ACHN (cell line): ENCODE measurements at regions not wholly inside any gene's neighbourhood (a gene's known extent, or its start where the extent isn't known, plus 50 kb on each side); places are given as distances from the start of the nearest gene placed in this dataset.

Source experiments
- DNase-seq: peaks from one replicate; pipeline ENCODE4 v3.0.0-alpha.2; 2015
- in situ Hi-C: cut with HindIII; loops from 2 replicates; pipeline ENCODE4 v1.10.0; 2017; ENCODE audit warnings: low sequenced_read_pairs, low pct_ligation_motif_present, low pct_unique_long_range_greater_than_20kb

DNA sequence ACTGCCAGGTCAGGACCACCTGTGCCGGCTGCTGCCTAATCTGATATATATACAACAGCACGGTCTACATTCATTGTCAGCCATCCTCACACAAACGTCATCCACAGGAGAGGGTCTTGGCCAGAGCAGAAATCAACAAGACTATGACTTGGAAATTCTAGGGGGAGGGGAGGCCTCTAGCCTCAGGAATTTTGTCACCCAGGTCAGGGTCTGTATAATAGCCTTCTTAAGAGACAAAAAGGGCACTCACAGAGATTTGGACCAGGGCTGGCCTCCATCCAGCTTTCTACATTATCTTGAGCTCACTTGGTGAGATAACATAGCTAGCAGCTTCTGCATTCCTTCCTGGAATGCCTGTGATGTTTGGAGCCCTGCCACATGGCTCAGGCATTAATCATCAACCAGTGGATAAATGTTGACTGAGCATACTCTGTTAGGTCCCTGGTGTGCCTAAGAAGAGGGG, 50.4 kb upstream of the CTIF start:
- peak; percentile 91 for DNase-seq
- in situ Hi-C loops, result no loop called here

DNA sequence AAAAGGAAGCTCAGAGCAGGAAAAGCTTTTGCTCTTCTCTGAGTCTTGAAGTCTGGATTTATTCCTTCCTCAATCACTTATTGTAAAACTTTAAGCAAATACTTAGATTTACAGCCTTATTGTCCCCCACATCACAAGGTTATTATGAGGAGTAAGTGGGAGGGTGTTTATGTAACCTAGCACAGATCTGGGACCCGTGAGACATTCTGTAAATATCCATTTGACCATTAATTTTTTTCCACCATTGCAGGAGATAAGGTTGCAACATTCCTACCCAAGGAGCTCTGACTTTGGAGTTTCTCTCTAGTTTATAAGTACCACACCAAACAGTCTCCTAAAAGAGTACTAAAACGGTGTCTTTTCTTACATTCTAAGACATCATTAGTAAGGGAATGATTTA, 52.1 kb upstream of the CTIF start:
- DNase-seq, result no peak
- in situ Hi-C loops, result no loop called here

DNA sequence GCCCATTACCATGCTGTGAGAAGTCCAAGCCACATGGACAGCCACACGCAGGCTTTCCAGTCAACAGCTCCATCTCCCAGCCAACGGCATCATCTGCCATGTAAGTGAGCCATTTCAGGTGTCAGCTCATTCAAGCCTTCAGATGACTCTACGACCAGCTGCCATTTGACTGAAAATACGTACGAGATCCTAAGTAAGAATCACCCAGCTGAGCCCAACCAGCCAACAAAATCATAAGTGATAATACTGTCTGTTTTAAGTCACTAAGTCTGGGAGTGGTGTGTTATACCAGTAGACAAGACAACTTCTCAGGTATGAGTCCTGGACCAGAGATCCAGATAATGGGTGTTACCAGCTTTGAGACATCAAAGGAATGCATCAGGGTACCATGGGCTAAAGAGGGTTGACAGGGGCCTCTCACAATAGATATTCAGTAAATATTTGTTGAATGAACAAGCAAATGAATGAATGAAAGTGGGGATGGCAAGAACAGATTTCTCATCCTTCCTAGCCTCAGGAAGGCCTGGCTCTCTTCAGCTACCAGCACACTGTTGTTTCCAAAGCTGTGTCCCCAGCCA, 52.9 kb upstream of the CTIF start:
- in situ Hi-C loops, result no loop called here

DNA sequence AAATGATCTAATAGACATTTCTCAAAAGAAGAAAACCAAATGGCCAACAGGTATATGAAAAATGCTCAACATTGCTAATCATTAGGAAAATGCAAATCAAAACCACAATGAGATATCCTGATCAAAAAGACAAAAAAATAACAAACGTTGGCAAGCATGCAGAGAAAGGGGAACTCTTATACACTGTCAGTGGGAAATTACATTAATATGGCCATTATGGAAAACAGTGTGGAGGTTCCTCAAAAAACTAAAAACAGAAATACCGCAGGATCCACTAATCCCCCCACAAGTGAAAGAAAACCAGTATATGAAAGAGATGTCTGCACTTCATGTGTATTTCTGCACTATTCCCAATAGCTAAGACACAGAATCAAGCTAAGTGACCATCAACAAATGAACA, 57.7 kb upstream of the CTIF start:
- in situ Hi-C loops, result no loop called here
- DNase-seq, result no peak

More for the DNA sequence above, 52.9 kb upstream of the CTIF start:
- DNase-seq, result no peak

DNA sequence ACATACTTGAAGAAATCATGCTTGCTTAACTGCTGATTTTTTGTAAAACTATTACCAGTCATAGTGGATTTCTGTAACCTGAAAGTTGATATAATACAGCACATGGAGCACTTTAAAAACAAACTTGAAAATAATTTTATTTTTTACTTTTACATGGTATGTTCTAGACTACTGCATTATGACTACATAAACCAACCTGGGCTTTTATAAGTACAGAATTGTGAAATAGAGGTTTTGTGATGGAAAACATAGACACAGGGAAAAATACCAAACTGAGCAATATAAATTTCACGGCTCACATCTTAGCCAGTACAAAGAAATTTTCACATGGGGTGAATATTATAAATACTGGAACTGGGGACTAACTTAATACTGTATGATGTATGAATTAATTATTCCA, 59.3 kb upstream of the CTIF start:
- in situ Hi-C loops, result no loop called here
- DNase-seq, result no peak

DNA sequence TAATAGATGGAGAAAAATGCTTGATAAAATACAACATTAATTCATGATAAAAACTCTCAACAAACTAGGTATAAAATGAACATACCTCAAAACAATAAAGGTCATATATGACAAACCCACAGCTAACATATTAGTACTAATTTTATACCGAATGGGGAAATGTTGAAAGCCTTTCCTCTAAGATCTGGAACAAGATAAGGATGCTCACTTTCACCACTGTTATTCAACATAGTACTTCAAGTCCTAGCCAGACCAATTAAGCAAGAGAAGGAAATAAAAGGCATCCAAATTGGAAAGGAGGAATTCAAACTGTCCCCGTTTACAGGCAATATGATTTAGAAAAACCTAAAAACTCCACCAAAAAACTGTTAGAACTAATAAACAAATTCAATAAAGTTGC, 61.5 kb upstream of the CTIF start:
- DNase-seq, result no peak
- in situ Hi-C loops, result no loop called here

DNA sequence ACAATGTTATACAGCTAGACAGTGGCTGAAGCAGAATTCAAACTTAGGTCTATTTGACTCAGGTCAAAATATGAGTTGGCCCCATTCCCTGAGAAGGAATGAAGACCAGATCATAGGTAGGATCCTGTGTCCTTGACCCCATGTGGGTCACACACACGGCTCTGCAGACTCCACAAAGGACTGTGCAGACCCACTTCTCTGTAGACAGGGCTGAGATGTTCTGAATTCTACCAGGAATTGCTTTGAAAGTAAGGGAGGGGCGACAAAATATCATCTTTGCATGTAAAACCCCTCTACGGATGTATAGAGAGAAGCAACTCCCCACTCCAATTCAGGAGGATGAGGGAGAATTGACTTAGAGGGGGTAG, 62.3 kb upstream of the CTIF start:
- no peak for DNase-seq
- in situ Hi-C loops, result no loop called here

DNA sequence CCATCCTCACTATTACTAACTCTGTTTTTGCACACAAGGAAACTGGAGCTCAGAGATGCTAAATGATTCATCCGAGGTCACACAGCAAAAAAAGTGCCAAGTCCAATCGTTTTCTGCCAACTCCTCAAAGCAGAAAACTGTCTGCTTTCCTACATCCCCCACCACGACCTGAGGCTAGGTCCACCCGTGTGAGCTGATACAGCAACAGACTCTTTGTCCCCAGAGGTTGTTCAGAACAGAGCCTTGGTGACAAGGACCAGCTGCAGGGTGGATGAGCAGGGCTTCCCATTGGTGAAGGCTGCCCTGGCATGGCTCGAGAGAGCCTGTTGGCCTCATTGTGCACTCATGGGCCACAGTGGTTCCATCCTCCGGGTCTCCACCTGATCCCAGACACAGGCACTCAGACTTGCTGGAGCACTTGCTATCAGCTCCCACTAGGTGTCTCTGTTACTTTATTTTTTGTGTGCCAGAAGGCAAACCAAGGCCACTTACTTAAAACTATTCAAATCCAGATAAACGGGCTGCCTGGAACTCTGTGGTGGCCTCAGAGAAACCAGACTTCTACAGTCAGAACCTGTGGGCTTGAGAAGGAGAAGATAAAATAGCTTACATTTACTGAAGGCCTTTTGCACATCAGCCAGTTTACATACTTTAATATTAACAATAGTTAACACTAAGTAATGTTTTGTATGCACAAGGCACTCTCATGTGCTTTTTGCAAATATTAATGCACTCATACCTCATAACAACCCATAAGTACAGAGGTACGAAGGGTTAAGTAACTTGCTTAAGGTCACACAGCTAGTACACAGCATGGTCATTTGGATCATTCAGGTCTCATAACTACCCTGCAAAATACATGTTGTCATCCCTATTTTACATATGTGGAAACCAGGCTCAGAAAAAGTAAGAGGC, 62.9 kb upstream of the CTIF start:
- in situ Hi-C loops, result no loop called here
- DNase-seq, result peak; percentile 70

DNA sequence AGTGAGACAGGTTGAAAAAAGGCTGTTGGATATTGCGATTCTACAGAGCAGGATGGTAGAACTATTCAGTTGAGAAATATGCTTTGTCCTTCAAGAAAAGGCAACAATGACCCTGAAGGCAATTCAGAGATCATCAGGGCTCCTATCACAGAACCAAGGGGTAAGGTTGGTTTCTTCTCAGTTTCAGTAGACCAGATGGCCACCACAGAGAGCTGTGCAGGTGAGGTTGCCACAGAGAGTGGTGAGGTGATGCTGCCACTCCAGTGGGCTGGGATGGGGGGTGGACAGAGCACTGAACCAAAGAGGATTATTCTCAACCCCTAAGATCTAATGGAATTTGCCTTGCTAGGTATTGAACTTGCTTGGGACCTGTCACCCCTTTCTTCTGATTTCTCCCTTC, 64.6 kb upstream of the ZBTB7C start:
- no peak for DNase-seq
- in situ Hi-C loops, result no loop called here

DNA sequence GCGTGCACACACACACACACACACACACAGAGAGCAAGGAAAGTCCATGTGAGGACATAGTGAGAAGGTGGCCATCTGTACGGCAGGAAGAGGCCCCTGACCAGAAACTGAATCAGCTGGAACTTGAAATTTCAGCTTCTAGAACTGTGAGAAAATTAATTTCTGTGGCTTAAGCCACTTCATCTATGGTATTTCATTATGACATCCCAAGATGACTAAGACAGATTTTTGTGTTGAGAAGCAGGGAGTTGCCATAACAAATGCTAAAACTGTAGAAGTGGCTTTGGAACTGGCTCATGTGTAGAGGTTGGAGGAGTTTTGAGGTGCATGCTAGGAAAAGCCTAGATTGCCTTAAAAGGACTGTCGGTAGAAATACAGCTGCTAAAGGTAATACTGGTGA, 63.4 kb upstream of the ZBTB7C start:
- in situ Hi-C loops, result no loop called here
- no peak for DNase-seq

DNA sequence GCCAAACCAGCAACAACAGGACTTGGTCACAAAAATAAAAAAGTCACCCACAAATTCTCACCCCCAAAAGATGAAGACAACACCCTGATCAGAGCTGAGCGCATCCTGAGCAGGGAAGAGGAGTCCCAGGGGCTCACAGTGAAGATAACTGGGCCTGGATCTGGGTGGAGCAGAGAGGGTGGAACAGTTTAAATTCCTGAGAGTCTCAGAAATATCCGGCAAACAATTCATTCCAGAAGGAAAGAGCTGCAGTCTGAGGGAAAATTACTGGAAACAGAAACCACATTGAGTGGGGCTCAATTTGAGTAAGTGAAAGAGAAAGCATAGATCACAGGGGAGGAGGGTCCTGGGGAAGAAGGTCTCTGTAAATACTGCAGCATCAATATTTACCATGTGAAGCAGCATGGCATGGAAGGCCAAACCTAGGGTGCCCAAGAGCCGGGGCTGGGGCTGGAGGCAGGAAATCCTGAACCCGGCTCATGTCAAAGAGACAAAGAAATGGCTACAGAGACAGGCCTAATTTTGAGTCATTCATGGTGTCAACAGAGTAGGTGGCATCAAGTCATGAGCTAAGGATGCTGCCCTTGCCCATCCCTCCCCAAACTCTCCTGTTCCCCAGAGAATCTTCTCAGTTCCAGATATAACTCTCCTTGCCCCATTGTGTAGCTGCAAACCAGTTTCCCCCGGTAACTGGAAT, 61.4 kb upstream of the ZBTB7C start:
- in situ Hi-C loops, result no loop called here
- no peak for DNase-seq

DNA sequence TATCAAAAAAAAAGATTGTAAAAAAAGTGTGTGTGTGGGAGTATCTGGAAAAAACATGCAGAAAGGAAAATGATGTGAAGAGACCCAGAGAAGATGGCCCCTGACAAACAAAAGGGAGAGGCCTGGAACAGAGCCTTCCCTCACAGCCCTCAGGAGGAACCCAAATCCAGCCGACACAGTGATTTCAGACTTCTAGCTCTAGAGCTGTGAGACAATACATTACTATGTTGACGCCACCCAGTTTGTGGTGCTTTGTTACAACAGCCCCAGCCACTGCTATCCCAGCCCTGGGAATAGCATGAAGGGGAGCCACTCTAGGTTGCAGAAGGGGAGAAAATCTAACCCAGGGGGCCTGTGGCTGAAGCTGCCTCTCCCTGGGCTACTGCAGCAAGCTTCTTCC, 59.0 kb upstream of the ZBTB7C start:
- DNase-seq, result no peak
- in situ Hi-C loops, result no loop called here

DNA sequence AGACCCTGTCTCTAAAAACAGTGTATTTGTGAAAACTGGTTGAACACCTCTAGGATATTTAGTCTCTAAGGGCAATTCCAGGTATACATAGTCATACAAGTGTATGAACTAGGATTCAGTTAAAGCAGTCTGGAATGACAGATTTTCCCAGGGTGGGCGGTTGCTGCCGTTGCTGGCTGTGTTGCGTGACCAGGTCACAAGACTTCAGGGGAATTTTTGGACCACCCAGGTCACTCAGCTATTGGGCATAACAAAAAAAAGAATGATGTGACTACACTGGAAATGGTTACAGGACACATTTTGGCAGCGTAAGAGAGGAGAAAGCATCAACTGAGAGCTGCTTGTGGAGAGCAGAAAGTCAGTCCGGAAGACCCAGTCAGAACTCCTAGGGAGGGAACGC, 58.0 kb upstream of the ZBTB7C start:
- no peak for DNase-seq
- in situ Hi-C loops, result no loop called here

DNA sequence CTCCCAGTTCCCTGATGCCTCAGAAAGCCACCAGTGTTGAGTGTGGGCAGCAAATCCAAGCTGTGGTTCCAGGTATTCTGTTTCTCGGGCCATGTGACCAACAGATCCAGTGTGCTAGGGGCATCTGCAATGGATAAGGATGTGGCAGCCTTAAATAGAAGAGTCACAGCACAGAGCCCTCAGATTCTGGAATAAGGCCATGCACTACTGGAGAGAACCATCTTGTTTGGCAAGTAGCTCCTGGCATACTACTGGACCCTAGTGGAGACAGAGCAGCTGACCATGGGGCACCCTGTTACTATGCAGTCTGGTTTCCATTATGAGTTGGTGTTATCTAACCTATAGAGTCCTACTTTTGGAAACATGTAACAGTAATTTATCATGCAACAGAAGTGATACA, 53.3 kb upstream of the ZBTB7C start:
- in situ Hi-C loops, result no loop called here
- DNase-seq, result no peak

DNA sequence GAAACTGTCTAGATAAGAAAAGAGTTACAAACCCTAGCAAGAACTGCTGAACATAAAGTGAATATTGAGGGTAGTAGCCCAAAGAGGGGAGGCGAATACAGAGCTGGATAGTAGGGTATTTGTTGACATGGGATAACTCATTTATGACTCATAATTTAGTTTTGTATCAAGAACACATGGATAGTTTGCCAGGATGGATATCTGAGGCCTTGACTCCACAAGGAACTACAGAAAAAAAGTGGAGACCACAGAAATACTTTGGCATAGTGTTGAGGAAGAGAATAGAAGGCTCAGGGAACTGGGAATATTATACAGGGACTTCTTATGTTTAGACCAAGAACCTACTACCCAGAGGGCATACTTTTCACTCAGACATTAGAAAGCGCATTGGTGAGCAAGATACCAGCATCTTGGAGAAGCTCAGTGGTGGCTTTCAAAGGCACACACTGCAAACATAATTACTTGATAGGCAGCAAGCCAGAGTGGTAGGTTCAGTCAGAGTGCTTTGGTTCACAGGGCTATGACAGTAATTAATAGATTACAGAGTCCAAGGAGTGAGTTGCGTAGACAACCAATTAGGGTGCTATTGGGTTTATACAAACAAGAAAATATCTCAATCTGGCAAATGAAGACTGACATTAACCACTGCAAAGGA, 51.9 kb upstream of the ZBTB7C start:
- DNase-seq, result no peak
- in situ Hi-C loops, result no loop called here

DNA sequence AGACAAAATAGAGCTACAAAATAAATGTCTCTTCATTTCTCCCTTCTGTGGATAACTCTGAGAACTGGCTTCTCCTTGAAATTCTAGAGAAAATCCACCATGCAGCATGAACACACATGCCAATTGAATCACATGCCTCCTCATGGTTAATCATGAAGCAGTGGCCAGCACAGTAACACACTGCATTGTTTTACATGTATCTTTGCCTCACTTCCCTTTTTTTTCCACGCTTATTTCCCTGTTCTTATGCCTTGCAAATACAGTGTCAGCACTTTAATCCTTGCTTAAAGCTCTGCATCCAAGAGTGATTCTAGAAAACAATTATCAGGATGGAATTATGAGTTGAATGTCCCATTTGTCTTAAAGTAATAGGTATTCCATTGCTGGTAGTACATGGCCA, 50.3 kb upstream of the ZBTB7C start:
- DNase-seq, result no peak
- in situ Hi-C loops, result no loop called here

DNA sequence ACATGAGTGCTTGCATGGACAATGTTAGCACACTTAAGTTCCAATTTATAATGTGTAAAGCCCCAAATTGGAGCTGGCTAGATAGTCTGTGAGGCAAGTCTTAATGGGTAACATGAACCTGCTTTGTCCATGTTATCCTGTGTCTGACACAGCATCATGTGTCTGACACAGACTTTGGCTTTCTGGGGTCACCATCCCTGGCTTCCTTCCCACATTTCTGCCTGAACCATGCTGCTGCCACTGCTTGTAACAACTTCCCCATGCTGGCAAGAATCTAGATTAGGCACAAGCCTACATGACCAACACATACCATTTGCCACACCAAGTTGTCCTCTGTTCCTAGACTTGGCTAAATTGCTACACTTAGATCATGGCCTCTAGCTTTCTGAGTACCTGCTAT, 49.8 kb upstream of the ZBTB7C start:
- no peak for DNase-seq
- in situ Hi-C loops, result no loop called here
